HepG2 (cell line): ENCODE measurements at regions not wholly inside any gene's neighbourhood (a gene's known extent, or its start where the extent isn't known, plus 50 kb on each side); places are given as distances from the start of the nearest gene placed in this dataset.

Experiments
- ATAC-seq: fragments of 200-7000 bp; cut with Tn5 transposase; 3 replicates; pipeline ENCODE4 v1.9.1; 2020; ENCODE audit warnings: mild to moderate bottlenecking, moderate library complexity
- BruUV-seq: library from RNA; stranded (reverse); fragments of 400-500 nt; replicated peaks from 2 replicates; lab custom pipeline; 2021; lab: Mats Ljungman, UMichigan
- CTCF ChIA-PET: fragments of 300-600 bp; formaldehyde crosslinking; extraction: SDS; loops from one replicate; lab custom pipeline; 2021; ENCODE audit warnings: low total read pairs, inconsistent platforms, low intra/inter-chr PET ratio; lab: Yijun Ruan, JAX
- POLR2A ChIA-PET: fragments of 350-600 bp; sonication (Branson Sonifier 250); formaldehyde crosslinking; loops from one replicate; lab custom pipeline; 2020; ENCODE audit warnings: antibody characterized with exemption, inconsistent platforms; lab: Yijun Ruan, JAX
- DNase-seq: peaks from one replicate; pipeline ENCODE4 v3.0.0-alpha.2; 2015; ENCODE audit warnings: low spot score
- FAIRE-seq: peaks from 3 replicates; lab custom pipeline; 2011; peaks lifted over from hg19 to GRCh38; lab: Jason Lieb, UNC
- H2AFZ ChIP-seq: one replicate; pipeline ENCODE4 v1.6.1; 2011; ENCODE audit warnings: low read length, inconsistent platforms
- H3K27ac ChIP-seq: fragments of 300-600 bp; 3 replicates; pipeline ENCODE4 v1.8.0; 2011; ENCODE audit warnings: mixed run types, mild to moderate bottlenecking, mixed read lengths, low read length, inconsistent platforms; ENCODE audit not compliant: insufficient read depth; ENCODE audit errors: extremely low read length
- H3K27me3 ChIP-seq, 2 experiments: fragments of 200-600 bp in 1 of 2; 2 replicates in 1 of 2; 3 replicates in 1 of 2; pipeline versions ENCODE4 v1.6.0 to v1.8.0; 2011; ENCODE audit warnings: low read length in 2 of 2, mild to moderate bottlenecking in 2 of 2, moderate library complexity in 2 of 2, inconsistent platforms in 1 of 2; ENCODE audit not compliant: insufficient read depth in 2 of 2, control insufficient read depth in 1 of 2
- H3K36me3 ChIP-seq, 2 experiments: fragments of 200-600 bp in 1 of 2; replicated peaks in 1 of 2; 2 replicates in 1 of 2; 3 replicates in 1 of 2; pipeline versions ENCODE4 v1.5.1 to v1.8.0; 2011; ENCODE audit warnings: low read length in 2 of 2, inconsistent platforms in 1 of 2; ENCODE audit not compliant: insufficient read depth in 2 of 2, control insufficient read depth in 1 of 2
- H3K4me1 ChIP-seq: 2 replicates; pipeline ENCODE4 v1.5.1; 2012; ENCODE audit warnings: low read length, inconsistent platforms; ENCODE audit not compliant: insufficient read depth
- H3K4me2 ChIP-seq: 2 replicates; pipeline ENCODE4 v1.6.0; 2011; ENCODE audit warnings: low read depth, low read length, inconsistent platforms
- H3K4me3 ChIP-seq, 3 experiments: fragments of 200-600 bp in 1 of 3; sonication (generic), shearing (Covaris generic) in 1 of 3; replicated peaks in 1 of 3; 2 replicates each; pipeline ENCODE4 v1.5.1; 2011 to 2016; ENCODE audit warnings: low read length in 3 of 3, inconsistent platforms in 2 of 3, low read depth in 2 of 3, mild to moderate bottlenecking in 2 of 3, control low read depth in 1 of 3, mixed read lengths in 1 of 3; ENCODE audit not compliant: insufficient read depth in 1 of 3
- H3K79me2 ChIP-seq: one replicate; pipeline ENCODE4 v1.6.1; 2011; ENCODE audit warnings: low read length, inconsistent platforms; ENCODE audit not compliant: insufficient read depth
- H3K9ac ChIP-seq: 2 replicates; pipeline ENCODE4 v1.6.0; 2011; ENCODE audit warnings: mild to moderate bottlenecking, low read depth, low read length, inconsistent platforms; ENCODE audit not compliant: insufficient read depth
- H3K9me3 ChIP-seq: 2 replicates; pipeline ENCODE4 v1.5.1; 2012; ENCODE audit warnings: mild to moderate bottlenecking, low read length
- H4K20me1 ChIP-seq: 2 replicates; pipeline ENCODE4 v1.6.0; 2011; ENCODE audit warnings: inconsistent platforms, mild to moderate bottlenecking, low read length, moderate library complexity; ENCODE audit not compliant: insufficient read depth
- ATAD3A ChIP-seq: sonication (generic); formaldehyde crosslinking; IDR thresholded peaks from 2 replicates; pipeline ENCODE4 v1.4.0; 2020; ENCODE audit warnings: missing genetic modification reagents
- ATF4 ChIP-seq, 2 experiments: fragments of 450-650 bp in 1 of 2; sonication (generic) in 1 of 2; formaldehyde crosslinking; IDR thresholded peaks; 2 replicates each; pipeline versions ENCODE4 v1.5.0 to v1.8.0; 2020 to 2022; ENCODE audit warnings: mild to moderate bottlenecking in 1 of 2, missing genetic modification reagents in 1 of 2
- RELA ChIP-seq: sonication (generic); formaldehyde crosslinking; IDR thresholded peaks from 2 replicates; pipeline ENCODE4 v1.4.0; 2020; ENCODE audit warnings: missing genetic modification reagents
- RFXAP ChIP-seq: sonication (generic); formaldehyde crosslinking; IDR thresholded peaks from 2 replicates; pipeline ENCODE4 v1.4.0; 2020; ENCODE audit warnings: missing genetic modification reagents, borderline replicate concordance
- SMARCE1 ChIP-seq: fragments of 450-650 bp; IDR thresholded peaks from 2 replicates; pipeline ENCODE4 v1.6.1; 2017; ENCODE audit warnings: borderline replicate concordance
- SRSF4 ChIP-seq: fragments of 200-400 bp; formaldehyde crosslinking; IDR thresholded peaks from one replicate; pipeline ENCODE4 v1.6.1; 2018; ENCODE audit warnings: mild to moderate bottlenecking, low read depth, low read length, moderate library complexity; ENCODE audit not compliant: poor library complexity, severe bottlenecking
- ZBTB4 ChIP-seq: sonication (generic); formaldehyde crosslinking; IDR thresholded peaks from 2 replicates; pipeline ENCODE4 v1.4.0; 2020; ENCODE audit warnings: missing genetic modification reagents, mild to moderate bottlenecking, borderline replicate concordance
- ZNF512 ChIP-seq: sonication (generic); formaldehyde crosslinking; IDR thresholded peaks from 2 replicates; pipeline ENCODE4 v1.4.0; 2020; ENCODE audit warnings: mild to moderate bottlenecking, missing genetic modification reagents
- ZNF550 ChIP-seq: sonication (generic); formaldehyde crosslinking; IDR thresholded peaks from 2 replicates; pipeline ENCODE4 v1.4.0; 2020; ENCODE audit warnings: mild to moderate bottlenecking, missing genetic modification reagents, borderline replicate concordance
- ZNF570 ChIP-seq: sonication (generic); formaldehyde crosslinking; IDR thresholded peaks from 2 replicates; pipeline ENCODE4 v1.4.0; 2020; ENCODE audit warnings: mild to moderate bottlenecking, missing genetic modification reagents, borderline replicate concordance
- ZNF576 ChIP-seq: sonication (generic); formaldehyde crosslinking; IDR thresholded peaks from 2 replicates; pipeline ENCODE4 v1.4.0; 2020; ENCODE audit warnings: mild to moderate bottlenecking, missing genetic modification reagents
- ZNF879 ChIP-seq: sonication (generic); formaldehyde crosslinking; IDR thresholded peaks from 2 replicates; pipeline ENCODE4 v1.8.1; 2023; ENCODE audit warnings: missing genetic modification reagents
- WGBS: methylation state at CpG from one replicate; pipeline ENCODE4 v1.1.6; 2017; ENCODE audit warnings: low lambda C conversion rate; 5-methylcytosine and 5-hydroxymethylcytosine counted together
- in situ Hi-C: cut with HindIII; loops from 2 replicates; pipeline ENCODE4 v1.10.0; 2017; ENCODE audit warnings: low pct_unique_long_range_greater_than_20kb; ENCODE audit not compliant: extremely low pct_ligation_motif_present
- intact Hi-C: fragments of 100-400 bp; cut with micrococcal nuclease; formaldehyde crosslinking; loops from one replicate; pipeline ENCODE4 v1.10.0; 2022; ENCODE audit not compliant: unreplicated experiment

- H3K9me3 ChIP-seq = no peaks in the 10 kb centered on the region
- H3K4me1 ChIP-seq = no peaks in the 10 kb centered on the region
- H3K27ac ChIP-seq = no peak overlapping the region
- ATAC-seq = no peak
- no TSS peak for BruUV-seq
- no peak for DNase-seq
- POLR2A ChIA-PET = no interaction called here
- H3K9ac ChIP-seq = no peak overlapping the region
- in situ Hi-C loops = no loop called here
- H3K27me3 ChIP-seq = no peaks in the 10 kb centered on the region
- no peaks in the 10 kb centered on the region for H3K36me3 ChIP-seq
- no peak for FAIRE-seq
- no peaks in the 10 kb centered on the region for H4K20me1 ChIP-seq
- H3K79me2 ChIP-seq = no peaks in the 10 kb centered on the region
- no peak for TF ChIP-seq ATF4 (CRISPR knock-in tag; IDR thresholded peaks at IDR 0.05)
- no peak for TF ChIP-seq ZNF570 (CRISPR knock-in tag)
- TF ChIP-seq, all 625 proteins: peak for 0
- 0% methylated on average over 1 of the region's 1 CpG for WGBS
- intact Hi-C loops = no loop called here
- Histone ChIP-seq H3K4me3 (no peak overlapping the region), H2AFZ (no peak overlapping the region), H3K4me2 (no peak overlapping the region)
- CTCF ChIA-PET = no interaction called here
Measured at GRCh38 chrX:147635186-147635585, 276.5 kb upstream of the FMR1 start.

GRCh38 chrX:147637190-147637589 lies 274.5 kb upstream of the FMR1 start:
- Histone ChIP-seq H3K36me3 (no peaks in the 10 kb centered on the region), H3K27me3 (no peaks in the 10 kb centered on the region), H3K4me2 (no peak overlapping the region), H3K9me3 (no peaks in the 10 kb centered on the region), H3K79me2 (no peaks in the 10 kb centered on the region), H3K4me3 (no peak overlapping the region), H2AFZ (no peak overlapping the region), H3K4me1 (no peaks in the 10 kb centered on the region), H3K27ac (no peak overlapping the region), H3K9ac (no peak overlapping the region), H4K20me1 (no peaks in the 10 kb centered on the region)
- ChIA-PET CTCF (no interaction called here), POLR2A (no interaction called here)
- BruUV-seq = no TSS peak
- in situ Hi-C loops (no loop called here), intact Hi-C loops (no loop called here)
- WGBS = no CpG with 5 or more reads among the region's 7 CpGs
- no peak for FAIRE-seq
- ATAC-seq = no peak
- no peak for DNase-seq
- TF ChIP-seq ZNF879 (no peak), ATAD3A (CRISPR knock-in tag) (no peak), ZNF512 (CRISPR knock-in tag) (no peak), ZNF576 (CRISPR knock-in tag) (no peak), RELA (CRISPR knock-in tag) (no peak), RFXAP (CRISPR knock-in tag) (no peak), SRSF4 (no peak), ZNF550 (CRISPR knock-in tag) (no peak), ZBTB4 (CRISPR knock-in tag) (no peak), SMARCE1 (no peak)
